GM18907 (cell line): ENCODE measurements at regions not wholly inside any gene's neighbourhood (a gene's known extent, or its start where the extent isn't known, plus 50 kb on each side); places are given as distances from the start of the nearest gene placed in this dataset.
A peak's percentile ranks its signal among the peaks of the same experiment; 100 is the strongest.
"Not testable (repeated sequence)": the region's sequence is repeated elsewhere in the genome, so short reads cannot be mapped to it uniquely, and the experiment has no call there.

ENCODE experiments used
- ATAC-seq: cut with Tn5 transposase; IDR thresholded peaks from one replicate; pipeline ENCODE4 v1.9.1; 2021; ENCODE audit warnings: mild to moderate bottlenecking, moderate library complexity; ENCODE audit not compliant: unreplicated experiment

DNA sequence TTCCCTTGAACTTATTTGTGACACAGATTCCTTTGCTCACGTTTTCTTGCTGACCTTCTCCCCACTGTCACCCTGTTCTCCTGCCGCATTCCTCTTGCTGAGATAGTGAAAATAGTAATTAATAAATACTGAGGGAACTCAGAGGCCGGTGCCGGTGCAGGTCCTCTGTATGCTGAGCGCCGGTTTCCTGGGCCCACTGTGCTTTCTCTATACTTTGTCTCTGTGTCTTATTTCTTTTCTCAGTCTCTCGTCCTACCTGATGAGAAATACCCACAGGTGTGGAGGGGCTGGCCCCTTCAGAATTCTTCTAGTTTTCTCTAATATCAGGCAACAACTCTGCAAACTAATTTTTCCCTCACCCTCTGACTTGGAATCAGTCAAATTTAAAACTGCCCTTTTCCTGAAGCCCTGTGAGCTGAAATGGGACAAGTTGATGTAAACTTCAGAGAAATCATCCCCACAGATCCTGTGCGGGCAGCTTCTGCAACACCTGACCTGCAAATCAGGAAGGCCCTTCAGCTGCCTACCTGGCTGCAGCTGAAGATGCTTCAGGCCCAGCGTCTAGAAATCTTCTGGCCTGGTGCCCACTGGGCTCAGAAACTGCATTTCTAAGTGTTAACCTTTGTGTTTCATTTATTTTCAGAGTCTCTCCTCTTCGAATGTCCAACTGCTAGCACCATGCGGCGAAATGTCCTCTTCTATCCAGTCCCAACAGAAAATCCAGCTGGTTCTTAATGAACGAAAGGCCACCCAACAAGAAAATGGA is 149.7 kb downstream of the TMEM121 start:
- ATAC-seq: not testable (repeated sequence)

DNA sequence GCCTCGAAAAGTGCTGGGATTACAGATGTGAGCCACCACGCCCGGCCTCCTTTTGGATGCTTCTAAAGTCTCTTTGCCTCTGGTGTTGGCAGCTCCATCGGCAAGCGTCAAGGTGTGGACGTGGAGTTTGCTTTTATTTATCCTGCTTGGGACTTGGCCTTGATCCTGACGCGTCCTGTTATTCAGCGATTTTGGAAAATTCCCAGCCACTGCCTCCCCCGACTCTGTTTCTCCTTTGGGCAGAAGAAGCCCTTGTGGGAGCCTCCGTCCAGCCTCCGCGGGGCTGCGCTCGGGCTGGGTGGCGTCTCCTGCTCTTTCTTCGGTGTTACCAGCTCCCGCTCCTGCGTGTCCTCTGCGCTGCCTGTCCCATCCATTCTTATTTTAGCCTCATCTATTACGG is 151.7 kb downstream of the TMEM121 start:
- not testable (repeated sequence) for ATAC-seq

DNA sequence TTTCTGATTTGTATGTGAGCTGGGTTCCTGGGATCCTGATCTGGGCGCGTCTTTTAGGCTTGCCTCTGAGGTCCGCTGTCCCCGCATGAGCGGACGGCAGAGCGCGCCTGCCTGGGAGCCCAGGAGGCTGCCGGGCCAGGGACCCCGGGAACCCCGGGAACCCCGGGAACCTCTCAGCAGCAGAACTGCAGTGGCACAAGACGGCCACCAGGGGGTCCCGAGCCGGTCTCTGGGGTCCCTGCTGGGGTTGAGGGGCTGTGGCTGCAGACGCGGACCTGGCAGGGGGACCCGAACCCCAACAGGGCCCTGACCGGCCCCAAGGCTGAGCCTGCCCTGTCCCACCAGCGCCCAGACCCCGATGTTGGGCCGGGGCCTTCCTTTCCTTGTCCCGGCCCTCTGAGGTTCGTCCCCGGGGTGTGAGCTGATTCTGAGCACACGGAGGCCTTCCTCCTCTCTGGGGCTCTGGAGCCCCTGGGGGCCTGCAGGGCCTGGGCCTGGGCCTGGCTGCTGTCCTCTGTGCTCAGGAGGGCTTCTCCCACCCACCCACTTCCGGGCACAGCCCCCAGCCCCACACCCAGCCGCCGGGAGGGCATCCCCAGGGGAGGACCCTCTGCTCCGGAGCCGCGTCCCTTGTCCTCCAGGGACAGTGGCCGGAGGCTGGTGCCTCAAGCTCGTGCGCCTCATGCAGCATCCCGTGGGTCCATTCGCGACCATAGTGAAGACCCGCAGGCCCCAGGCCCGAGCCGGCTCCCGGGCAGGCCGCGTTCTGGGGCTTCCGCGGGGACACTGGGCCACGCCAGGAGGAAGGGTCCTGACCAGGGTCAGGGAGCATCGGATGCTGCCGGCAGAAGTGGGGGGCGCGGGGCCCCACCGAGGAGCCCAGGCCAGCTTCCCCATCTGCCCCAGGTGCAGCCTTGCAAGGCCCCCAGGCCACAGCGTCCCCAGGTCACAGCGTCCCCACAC is 152.9 kb downstream of the TMEM121 start:
- not testable (repeated sequence) for ATAC-seq

DNA sequence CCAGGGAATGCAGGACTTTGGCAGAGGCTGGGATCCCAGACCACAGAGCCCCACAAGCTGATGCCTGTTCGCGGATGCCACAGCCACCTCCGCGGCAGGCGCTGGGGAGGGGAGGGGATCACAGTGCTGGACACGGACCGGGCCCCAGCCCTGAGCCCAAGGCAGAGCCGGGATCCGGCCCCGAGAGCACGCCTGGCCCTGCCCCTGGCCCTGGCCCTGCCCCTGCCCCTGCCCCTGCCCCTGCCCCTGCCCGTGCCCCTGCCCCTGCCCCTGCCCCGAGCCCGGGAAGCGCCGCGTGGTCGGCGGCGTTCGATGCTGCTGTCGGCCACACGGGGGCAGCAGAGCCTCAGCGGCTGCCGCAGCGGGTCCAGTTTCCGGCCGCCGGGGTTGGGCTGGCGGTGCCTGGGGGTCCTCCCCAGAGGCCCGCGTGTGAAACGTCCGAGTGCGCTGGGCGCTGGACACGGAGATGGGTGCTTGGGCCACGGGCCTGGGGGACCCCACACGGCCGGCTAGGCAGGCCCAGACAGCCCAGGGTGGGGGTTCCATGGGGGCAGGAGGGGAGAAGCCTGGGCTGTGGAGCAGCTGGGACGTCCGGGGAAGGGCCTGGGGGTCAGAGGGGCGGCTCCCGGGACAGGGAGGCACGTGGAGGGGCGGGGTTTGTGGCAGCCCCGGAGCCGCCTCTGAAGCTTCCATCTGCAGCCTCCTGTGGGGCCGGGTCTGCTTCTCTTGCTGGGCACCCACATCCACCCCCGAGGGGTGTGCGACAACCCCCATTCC is 153.8 kb downstream of the TMEM121 start:
- ATAC-seq: peak; percentile 47

GRCh38 chr14:105680736-105681098 is 154.3 kb downstream of the TMEM121 start:
- peak; percentile 42 for ATAC-seq

DNA sequence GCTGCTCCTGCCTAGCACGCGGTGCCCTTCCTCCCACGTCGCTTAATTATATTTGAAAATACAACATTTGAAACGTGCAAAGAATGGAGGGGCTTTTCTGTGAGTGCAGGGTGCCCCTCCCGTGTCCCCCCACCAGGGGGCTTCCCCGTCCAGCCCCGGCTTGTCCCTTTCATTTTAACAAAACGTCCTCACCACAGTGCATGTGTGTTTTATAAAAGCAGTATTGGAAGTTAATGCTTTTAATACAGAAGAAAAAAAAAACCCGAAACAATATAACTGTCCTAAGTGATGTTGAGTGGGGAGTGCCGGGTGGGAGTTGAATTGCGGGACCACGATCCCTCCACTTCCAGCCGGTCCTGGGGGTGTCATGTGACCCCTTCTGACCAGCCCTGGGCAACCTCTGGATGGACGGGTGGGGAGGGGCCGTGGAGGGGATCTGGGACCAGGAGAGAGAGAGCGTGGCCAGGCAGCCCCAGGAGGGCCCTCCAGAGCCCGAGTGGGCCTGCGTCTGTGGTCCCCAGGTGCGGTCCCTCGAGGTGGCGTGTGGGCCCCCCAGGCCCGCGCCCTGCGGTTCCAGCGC is 155.3 kb downstream of the TMEM121 start:
- ATAC-seq: not testable (repeated sequence)

- not testable (repeated sequence) for ATAC-seq
These were observed 156.1 kb downstream of the TMEM121 start for GRCh38 chr14:105682442-105682841.

DNA sequence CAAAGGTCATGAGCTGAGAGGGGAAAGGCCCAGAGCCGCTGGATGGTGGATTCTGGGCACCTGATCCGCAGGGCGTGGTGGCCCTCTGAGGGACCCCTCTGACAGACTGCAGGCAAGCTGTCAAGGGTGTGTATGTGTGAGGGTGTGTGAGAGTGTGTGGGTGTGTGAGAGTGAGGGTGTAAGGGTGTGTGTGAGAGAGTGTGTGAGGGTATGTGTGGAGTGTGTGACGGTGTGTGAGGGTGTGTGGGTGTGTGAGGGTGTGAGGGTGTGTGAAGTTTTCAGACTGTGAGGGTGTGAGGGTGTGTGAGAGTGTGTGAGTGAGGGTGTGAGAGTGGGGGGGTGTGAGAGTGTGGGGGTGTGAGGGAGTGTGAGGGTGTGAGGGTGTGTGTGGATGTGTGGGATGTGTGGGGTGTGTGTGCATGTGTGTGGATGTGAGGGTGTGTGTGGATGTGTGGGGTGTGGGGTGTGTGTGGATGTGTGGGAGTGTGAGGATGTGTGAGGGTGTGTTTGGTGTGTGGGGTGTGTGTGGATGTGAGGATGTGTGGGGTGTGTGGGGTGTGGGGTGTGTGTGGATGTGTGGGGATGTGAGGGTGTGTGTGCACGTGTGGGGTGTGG is 156.7 kb downstream of the TMEM121 start:
- ATAC-seq: no peak

DNA sequence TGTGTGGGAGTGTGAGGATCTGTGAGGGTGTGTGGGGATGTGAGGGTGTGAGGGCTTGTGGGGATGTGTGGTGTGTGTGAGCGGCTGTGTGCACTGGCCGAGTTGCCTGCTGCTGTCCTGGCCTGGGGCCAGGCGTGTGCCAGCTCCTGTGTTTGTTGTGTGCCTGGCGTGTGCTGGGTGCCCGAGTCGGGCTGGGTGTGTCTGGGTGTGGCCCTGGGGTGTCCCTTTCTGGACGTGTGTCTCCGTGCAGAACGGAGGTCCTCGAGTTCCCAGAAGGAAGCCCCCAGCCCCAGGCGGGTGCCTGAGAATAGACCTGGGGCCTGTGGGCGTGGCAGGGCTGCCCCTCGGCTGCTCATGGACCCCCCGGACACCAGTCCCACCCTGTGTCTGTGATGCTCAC is 157.7 kb downstream of the TMEM121 start:
- not testable (repeated sequence) for ATAC-seq

GRCh38 chr14:105684597-105684996 is 158.2 kb downstream of the TMEM121 start:
- ATAC-seq: not testable (repeated sequence)

DNA sequence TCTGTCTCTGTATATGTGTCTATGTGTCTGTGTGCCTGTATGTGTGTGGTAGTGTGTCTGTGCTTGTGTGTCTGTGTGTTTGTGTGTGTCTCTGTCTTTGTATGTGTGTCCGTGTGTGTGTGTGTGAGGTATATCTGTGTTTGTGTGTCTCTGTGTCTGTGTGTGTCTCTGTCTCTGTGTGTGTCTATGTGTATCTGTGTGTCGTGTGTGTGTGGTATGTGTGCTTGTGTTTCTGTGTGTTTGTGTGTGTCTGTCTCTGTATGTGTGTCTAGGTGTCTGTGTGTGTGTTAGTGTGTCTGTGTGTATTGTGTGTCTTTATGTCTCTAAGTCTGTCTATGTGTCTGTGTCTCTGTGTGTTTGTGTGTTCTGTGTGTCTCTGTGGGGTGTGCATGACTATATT is 158.6 kb downstream of the TMEM121 start:
- ATAC-seq: no peak

- ATAC-seq: peak; percentile 5
These were observed 159.2 kb downstream of the TMEM121 start for GRCh38 chr14:105685605-105686004.

GRCh38 chr14:105686050-105686449 is 159.7 kb downstream of the TMEM121 start:
- ATAC-seq: peak; percentile 39

DNA sequence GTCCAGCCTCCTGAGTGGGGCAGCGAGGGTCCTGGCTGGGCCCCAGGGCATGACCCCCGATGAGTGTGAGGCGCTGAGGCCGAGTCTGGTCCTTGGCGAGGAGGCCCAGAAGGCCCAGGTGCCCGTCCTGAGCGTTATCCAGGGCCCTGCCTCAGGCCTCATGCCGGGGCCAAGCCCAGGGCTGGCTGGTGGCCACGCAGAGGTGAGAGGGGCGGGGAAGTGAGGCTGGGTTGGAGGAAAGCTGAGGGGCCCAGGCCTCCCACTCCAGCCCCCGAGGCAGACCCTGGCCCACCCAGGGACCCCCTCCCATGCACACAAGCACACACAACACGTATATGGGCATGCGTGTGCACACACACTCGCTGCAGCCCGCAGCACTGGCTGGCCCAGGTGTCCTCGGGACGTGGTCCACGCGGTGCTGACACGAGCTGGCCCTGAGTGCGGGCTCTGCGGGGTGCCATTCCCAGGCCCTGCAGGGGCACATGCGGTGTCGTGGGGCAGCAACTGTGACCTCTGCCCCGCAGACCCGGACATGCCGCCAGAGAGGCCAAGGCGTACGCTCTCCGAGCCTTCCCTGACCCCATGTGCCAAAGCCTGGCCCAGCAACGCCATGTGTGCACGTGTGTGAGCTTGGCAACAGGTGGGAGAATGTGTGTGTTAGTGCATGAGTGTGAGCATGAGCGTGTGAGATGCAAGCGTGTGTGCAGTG is 160.2 kb downstream of the TMEM121 start:
- not testable (repeated sequence) for ATAC-seq

DNA sequence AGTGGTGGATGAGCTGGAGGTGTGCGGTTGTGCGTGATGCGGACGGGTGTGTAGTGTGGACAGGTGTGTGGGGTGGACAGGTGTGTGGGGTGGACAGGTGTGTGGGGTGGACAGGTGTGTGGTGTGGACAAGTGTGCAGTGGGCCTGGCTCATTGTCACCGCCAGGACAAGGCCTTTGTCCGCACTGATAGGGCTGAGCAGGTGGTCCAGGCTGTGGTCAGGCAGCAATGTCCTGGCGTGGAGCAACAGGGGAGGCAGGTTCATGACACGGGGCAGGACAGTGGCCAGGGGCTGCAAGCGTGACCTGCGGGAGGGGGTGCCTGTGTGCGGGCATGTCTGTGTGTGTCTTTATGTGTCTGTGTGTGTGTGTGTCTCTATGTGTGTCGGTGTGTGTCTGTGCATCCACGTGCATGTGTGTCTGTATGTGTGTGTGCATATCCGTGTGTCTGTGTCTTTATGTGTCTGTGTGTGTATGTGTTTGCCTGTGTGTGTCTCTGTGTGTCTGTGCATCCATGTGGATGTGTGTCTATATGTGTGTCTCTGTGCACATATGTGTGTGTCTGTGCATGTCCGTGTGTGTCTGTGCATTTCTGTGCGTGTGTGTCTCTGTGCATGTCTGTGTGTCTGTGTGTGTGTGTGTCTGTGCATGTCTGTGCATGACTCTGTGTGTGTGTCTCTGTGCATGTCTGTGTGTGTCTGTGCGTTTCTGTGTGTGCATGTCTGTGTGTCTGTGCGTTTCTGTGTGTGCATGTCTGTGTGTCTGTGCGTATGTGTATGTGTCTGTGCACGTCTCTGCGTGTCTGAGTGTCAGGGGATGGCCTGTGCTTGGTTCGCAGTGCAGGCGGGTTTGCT is 161.0 kb downstream of the TMEM121 start:
- not testable (repeated sequence) for ATAC-seq

GRCh38 chr14:105688023-105688351 is 161.6 kb downstream of the TMEM121 start:
- not testable (repeated sequence) for ATAC-seq

DNA sequence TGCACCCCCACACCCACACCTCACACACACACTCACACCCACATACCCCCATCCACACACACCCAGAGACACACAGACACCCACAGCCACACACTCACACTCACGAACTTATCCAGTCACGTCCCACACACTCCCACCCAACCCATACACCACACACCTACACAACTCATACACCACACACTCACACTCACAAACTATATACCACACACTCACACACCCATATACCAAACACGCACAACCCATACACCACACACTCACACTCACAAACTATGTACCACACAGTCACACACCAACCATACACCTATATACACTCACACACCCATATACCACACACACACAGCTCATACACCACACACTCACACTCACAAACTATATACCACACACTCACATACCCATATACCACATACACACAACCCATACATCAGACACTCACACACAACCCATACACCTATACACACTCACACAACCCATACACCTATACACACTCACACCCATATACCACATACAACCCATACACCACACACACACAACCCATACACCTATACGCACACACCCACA is 162.4 kb downstream of the TMEM121 start:
- not testable (repeated sequence) for ATAC-seq

GRCh38 chr14:105689722-105690121 is 163.3 kb downstream of the TMEM121 start:
- ATAC-seq: no peak
